Upper lobe of left lung (tissue), 4 donors: ENCODE measurements at regions not wholly inside any gene's neighbourhood (a gene's known extent, or its start where the extent isn't known, plus 50 kb on each side); places are given as distances from the start of the nearest gene placed in this dataset.
"Not testable (repeated sequence)": the region's sequence is repeated elsewhere in the genome, so short reads cannot be mapped to it uniquely, and the experiment has no call there.

Experiments
- CTCF ChIP-seq, 6 experiments: fragments of 450-650 bp in 4 of 6; fragments of 200-600 bp in 2 of 6; sonication (generic) in 2 of 6; IDR thresholded peaks; one replicate each; pipeline ENCODE4 v1.5.1; 2016 to 2019; ENCODE audit warnings: antibody characterized with exemption in 6 of 6
- EP300 ChIP-seq, 4 donors: sonication (generic); formaldehyde crosslinking; IDR thresholded peaks; one replicate each; pipeline ENCODE4 v1.5.1; 2017; ENCODE audit warnings: antibody characterized with exemption in 4 of 4, control low read depth in 2 of 4
- POLR2A ChIP-seq, 4 donors: fragments of 450-650 bp; IDR thresholded peaks; one replicate each; pipeline ENCODE4 v1.5.1; 2016 to 2017; ENCODE audit warnings: antibody characterized with exemption in 4 of 4, mild to moderate bottlenecking in 2 of 4
- POLR2AphosphoS5 ChIP-seq, 2 donors: sonication (generic); formaldehyde crosslinking; IDR thresholded peaks; one replicate each; pipeline ENCODE4 v1.5.1; 2017; ENCODE audit warnings: antibody characterized with exemption in 2 of 2

DNA sequence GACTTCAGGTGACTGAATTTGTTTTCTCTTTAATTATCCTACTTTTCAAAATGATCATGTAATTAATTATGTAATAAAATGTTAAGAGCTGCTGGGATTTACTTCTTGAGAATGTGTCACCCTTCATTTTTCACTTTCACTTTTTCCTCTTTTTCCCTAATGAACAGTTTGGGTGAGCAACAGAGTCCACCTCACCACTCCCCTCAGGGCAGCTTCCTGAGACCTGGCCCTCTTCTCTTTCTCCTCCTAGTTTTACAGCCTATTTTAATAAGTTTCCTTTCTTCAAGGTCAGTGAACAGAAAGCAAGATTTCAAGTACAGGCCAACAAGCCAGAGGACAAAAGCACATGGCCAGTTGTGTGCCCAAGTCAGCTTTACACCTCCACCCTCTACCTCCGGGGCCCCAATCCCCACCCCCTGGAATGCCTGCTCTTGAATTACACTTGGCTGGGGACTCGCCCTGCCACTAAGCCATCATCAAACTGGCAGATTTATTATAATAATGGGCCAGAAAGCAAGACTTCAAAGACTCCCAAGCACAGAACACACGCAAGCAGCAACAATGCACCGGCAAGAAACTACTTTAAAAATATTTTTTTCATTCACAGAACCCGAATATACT, 143.1 kb upstream of the VOPP1 start:
- not testable (repeated sequence) for TF ChIP-seq CTCF, POLR2A, EP300, POLR2AphosphoS5 (IDR thresholded peaks at IDR 0.05)
